HS-5 (cell line): ENCODE measurements at regions not wholly inside any gene's neighbourhood (a gene's known extent, or its start where the extent isn't known, plus 50 kb on each side); places are given as distances from the start of the nearest gene placed in this dataset.

Source experiments
- DNase-seq: peaks from one replicate; pipeline ENCODE4 v3.0.0-alpha.2; 2012; ENCODE audit warnings: low read depth

- no peak for DNase-seq
Observed at GRCh38 chr13:31441800-31442510, 242.2 kb downstream of the B3GLCT start.

GRCh38 chr13:31442571-31442970 is 242.8 kb downstream of the B3GLCT start:
- no peak for DNase-seq

DNA sequence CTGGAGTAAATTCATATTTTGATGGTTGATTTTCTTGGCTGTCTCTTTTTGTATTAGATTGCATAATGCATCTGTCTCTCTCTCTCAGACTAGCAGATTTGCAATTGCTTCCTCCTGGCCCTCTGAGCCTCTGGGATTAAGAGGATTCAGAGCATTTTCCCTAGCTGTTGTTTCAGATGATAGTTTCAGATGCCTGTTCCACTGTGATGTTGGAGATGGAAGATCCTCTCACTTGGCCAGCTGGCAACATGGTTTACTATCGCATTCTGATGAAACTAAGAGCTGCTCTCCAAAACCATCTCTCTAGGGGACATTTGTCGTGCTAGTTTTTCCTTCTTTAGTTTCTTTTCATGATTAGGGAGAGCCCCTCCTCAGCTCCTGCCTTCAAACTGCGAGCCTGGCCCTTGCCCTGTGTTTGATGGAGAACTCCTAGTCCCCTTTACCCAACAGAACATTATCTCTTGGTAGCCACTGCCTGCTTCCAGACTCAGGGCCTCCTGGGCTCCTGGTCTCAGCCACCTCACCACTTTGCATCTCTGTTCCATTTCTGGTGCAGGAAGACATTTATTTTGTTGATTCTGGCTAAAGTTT is 244.6 kb downstream of the B3GLCT start:
- no peak for DNase-seq

- no peak for DNase-seq
Observed at GRCh38 chr13:31452525-31452924, 252.8 kb downstream of the B3GLCT start.

- no peak for DNase-seq
Observed at GRCh38 chr13:31455581-31455980, 255.8 kb downstream of the B3GLCT start.

DNA sequence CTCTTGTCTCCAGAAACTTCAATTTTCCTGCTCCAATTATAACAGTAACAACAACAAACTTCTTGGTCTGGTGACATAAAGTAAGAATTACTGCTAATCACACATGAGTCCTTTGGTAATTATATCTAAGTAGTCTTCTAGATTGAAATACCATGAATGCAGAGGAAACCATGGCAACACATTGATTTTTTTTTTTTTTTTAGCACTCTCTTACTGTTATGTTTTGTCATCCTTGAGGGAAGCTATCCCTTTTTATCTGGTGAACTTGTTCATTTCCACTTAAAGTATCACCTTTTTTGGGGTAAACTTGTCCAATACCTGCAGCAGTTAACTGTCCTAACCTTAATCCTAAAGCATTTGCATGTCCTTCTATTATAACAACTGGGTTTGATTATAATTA is 256.3 kb downstream of the B3GLCT start:
- no peak for DNase-seq

DNA sequence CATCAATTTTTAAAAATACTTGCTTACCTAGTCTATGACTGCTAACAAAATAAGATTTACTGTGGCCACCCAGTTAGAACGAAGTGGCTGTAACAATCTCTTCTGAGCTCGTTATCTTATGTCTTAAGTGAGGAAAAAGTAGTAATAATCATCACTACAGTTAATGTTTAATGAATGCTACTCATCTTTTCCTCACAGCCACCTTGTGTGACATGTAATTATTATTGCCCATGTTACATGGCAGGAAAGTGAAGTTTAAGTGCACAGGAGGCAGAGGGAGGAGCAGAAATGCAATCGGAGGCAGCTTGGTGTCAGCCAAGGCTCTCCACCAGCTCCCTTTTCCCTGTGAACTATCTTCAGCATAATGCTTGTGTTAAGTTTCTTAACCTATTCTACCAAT is 260.3 kb downstream of the B3GLCT start:
- DNase-seq = no peak

GRCh38 chr13:31461923-31462322 is 262.1 kb downstream of the B3GLCT start:
- no peak for DNase-seq

- DNase-seq = no peak
Observed at GRCh38 chr13:31462766-31463165, 263.0 kb downstream of the B3GLCT start.

GRCh38 chr13:31468114-31468902 is 268.5 kb downstream of the B3GLCT start:
- no peak for DNase-seq

DNA sequence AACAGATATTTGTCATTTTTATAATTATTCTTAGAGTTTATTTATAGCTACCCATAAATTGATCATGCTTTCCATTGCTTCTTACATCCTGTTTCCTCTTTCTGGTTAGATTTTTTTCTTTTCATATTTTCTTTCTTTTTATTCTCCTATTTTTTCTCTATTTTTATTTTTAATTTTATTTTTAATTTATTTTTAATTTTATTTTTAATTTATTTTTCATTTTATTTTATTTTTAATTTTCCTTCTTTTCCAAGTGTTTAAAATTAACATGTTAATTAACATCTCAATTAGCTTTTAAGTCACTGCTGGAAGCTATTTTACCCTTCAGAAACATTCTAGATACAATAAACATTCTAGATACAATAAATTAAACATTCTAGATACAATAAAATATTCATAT is 269.6 kb downstream of the B3GLCT start:
- DNase-seq = no peak

DNA sequence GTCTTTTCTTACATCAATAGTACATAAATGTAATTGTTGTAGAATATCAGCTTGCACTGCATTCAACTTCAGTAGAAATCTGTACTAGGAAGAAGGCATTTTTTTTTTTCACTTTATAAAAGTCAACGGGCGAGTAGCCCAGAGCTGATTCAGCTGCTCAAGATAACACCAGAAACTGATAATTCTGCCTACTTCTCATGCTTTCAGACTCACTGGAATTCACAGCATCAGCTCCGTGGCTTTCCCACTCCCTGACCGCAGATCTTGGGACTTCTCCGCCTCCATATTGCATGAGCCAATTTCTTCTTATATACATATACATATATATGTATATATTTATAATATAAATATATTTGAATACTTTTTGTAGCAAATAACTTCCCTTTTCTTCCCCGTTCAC is 263.1 kb upstream of the RXFP2 start:
- DNase-seq = peak; percentile 49

GRCh38 chr13:31476753-31477152 is 262.6 kb upstream of the RXFP2 start:
- no peak for DNase-seq

DNA sequence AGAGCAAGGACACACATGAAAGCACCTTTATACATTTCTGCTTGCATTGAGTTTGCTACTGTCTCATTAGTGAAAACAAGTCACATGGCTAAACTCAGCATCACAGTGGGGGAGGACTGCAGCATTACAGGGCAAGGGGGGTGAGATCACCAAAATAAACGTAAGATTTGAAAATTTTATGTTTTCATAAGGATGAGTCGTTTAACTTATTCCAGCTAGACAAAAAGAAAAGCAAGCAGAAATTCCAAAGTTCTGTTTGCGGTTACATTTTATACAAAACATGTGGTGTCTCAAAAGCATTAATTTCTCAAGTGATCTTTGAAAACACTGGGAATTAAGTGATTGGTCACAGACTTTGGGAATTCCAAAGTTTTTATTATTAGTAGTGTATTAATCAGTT is 261.4 kb upstream of the RXFP2 start:
- peak; percentile 44 for DNase-seq

- peak; percentile 10 for DNase-seq
Observed at GRCh38 chr13:31485183-31485582, 254.1 kb upstream of the RXFP2 start.

GRCh38 chr13:31485651-31486051 is 253.7 kb upstream of the RXFP2 start:
- peak; percentile 15 for DNase-seq

- no peak for DNase-seq
Observed at GRCh38 chr13:31495336-31495735, 244.0 kb upstream of the RXFP2 start.

DNA sequence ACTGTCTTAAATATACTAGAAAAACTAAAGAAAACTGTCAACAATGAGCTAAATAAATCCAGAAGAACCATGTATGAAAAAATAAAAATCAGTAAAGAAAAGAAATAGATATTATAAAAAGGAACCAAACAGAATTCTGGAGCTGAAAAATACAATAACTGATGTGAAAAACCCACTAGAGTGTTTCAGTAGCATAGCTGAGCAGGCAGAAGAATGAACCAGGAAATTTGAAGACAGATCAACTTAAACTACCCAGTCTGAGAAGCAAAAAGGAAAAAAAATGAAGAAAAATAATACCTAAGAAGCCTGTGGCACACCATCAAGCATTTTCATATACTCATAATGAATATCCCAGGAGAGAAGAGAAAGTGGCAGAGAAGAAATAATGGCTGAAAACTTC is 240.1 kb upstream of the RXFP2 start:
- DNase-seq = no peak

GRCh38 chr13:31503626-31504025 is 235.7 kb upstream of the RXFP2 start:
- no peak for DNase-seq

DNA sequence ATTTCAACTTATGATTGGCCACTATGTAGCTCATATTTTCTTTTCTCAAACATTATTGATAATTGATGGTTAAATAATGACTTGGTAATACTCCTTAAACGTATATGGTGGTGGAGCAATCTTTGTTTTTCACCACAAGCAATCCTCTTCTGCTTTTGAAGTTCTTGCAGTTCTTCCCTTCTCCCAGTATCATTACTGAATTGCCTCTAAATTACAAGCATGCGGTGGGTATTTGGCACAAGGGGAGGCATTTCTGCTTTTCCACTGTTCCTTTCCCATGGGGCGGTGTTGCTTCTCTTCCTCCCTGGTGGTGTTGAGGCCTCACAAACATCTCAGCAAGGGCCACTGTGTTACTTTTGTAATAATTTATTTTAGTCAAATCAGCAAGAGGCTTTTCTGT is 234.4 kb upstream of the RXFP2 start:
- no peak for DNase-seq

DNA sequence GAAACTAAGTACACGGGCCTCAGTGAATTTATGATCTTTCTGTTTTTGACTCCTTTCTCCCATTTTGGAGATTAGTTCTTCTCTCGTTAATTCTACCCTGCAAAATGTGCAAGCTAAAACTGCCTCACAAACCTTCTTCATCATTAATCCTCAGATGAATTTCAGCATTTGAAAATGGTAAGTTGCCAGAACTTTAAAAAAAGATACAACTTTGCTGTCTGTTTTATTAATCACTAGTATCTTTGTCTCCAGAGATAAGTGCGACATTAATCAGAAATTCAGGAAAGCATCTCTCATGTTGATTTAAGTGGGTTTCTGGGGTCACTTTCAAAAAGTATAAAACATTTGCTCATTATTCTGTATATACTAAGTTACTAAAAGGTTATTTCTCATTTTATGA is 227.0 kb upstream of the RXFP2 start:
- DNase-seq = no peak

DNA sequence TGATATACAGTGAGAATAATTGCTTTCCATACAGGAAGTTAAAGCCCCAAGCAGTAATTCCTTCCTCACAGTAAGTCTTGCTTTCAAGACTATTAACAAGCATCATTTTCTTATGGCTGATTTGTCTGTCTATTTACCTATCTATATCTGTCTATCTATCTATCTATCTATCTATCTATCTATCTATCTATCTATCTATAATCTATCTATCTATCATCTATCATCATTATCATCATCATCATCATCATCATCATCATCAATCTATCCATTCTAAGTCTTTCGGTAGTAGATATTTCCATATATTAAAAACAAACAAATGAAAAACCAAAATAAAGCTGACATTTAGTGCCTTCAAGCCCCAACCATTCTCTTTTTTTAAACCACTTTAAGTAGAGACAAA is 224.4 kb upstream of the RXFP2 start:
- no peak for DNase-seq

GRCh38 chr13:31515427-31515826 is 223.9 kb upstream of the RXFP2 start:
- DNase-seq = no peak
